GM18505 (cell line): ENCODE measurements at regions not wholly inside any gene's neighbourhood (a gene's known extent, or its start where the extent isn't known, plus 50 kb on each side); places are given as distances from the start of the nearest gene placed in this dataset.

ENCODE experiments used
- ATAC-seq: cut with Tn5 transposase; IDR thresholded peaks from one replicate; pipeline ENCODE4 v1.9.1; 2021; ENCODE audit not compliant: unreplicated experiment
- POLR2A ChIP-seq: IDR thresholded peaks from 4 replicates; pipeline ENCODE4 v1.6.1; 2011; ENCODE audit warnings: borderline replicate concordance; ENCODE audit not compliant: insufficient read depth, insufficient read length; ENCODE audit errors: extremely low read depth

GRCh38 chr1:198967566-198967965, 328.7 kb downstream of the PTPRC start:
- ATAC-seq = no peak
- TF ChIP-seq POLR2A = no peak

DNA sequence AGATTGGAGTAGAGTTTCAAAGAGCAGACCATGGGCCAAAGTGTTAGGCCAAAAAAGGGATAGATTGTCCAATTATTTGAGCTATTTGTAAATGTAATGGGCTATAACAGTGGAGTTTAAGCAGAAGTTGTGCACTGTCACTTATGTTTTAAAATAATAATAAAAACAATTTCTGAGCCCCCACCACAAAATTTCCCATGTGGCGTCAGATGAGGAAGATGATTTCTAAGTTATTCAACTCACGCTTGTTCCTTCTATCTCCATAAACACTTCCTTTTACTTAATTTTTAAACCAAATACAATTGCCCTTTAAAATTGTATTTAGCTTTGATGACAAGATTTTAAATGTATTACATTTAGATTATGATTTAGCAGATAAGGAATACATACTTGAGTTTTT, 330.0 kb downstream of the PTPRC start:
- ATAC-seq = no peak
- TF ChIP-seq POLR2A = no peak

GRCh38 chr1:198969981-198970380, 331.1 kb downstream of the PTPRC start:
- no peak for ATAC-seq
- no peak for TF ChIP-seq POLR2A

DNA sequence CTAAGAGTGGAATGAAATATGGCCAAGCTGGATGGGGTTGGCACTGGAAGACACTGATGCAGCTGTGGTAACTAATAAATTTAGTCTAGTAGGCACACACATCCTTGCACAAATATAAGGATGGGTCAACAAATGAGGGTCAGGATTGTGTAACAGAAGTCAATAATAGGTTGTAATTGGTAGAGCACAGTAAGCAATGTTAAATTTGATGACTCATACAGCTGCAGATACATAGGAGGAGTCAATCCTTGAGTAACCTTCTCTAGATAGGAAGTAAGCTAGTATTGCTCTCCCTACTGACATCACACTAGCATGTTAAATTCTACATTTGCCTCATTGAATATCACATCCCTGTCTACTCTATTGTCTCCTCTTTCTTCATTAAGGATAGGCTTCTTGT, 332.1 kb downstream of the PTPRC start:
- TF ChIP-seq POLR2A = no peak
- ATAC-seq = no peak

GRCh38 chr1:198977909-198978308, 339.1 kb downstream of the PTPRC start:
- no peak for TF ChIP-seq POLR2A
- no peak for ATAC-seq

DNA sequence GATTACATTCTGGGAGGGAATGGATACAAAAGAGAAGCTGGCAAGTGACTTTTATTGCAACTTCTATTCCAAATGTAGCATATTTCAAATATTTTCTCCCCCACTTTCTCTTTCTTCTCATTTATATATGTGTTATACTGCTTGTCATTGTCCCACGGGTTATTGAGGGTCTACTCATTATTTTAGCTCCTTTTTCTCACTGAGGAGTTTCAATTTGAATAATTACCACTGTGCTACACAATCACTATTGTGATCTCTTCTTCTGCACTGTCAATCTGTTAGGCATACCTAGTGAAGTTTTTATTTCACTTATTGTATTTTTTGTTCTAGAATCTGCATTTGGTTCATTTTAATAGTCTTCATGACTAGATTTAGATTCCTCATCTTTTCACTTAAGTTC, 339.7 kb downstream of the PTPRC start:
- ATAC-seq = no peak
- TF ChIP-seq POLR2A = no peak

- ATAC-seq = no peak
- TF ChIP-seq POLR2A = no peak
These were observed 347.2 kb downstream of the PTPRC start for GRCh38 chr1:198986036-198986435.

- TF ChIP-seq POLR2A = no peak
These were observed 347.6 kb downstream of the PTPRC start for GRCh38 chr1:198986442-198986841.

GRCh38 chr1:199002661-199003060, 363.8 kb downstream of the PTPRC start:
- ATAC-seq = no peak
- TF ChIP-seq POLR2A = no peak

More at GRCh38 chr1:198986442-198986841, 347.6 kb downstream of the PTPRC start:
- ATAC-seq = no peak

DNA sequence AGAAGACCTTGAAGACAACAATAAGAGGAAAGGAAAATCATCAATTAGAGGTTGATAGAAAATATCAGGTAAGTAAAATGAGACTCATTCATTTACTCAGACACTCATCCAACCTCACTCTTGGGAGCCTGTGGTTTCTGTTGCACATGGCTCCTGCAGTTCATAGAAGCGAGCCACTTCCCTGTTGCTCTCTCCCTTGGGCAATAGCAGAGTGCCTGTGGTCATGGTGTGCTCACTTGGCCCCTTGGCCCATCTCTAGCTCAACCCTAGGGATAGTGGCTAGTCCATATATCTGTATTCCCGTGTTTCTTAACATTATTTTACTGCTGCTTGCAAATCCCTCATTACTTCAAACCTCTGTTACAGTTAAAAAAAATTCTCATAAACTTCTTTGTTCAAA, 368.6 kb downstream of the PTPRC start:
- no peak for ATAC-seq

GRCh38 chr1:199009447-199009846, 370.6 kb downstream of the PTPRC start:
- TF ChIP-seq POLR2A = no peak
- ATAC-seq = no peak

More for the DNA sequence above, 368.6 kb downstream of the PTPRC start:
- no peak for TF ChIP-seq POLR2A

DNA sequence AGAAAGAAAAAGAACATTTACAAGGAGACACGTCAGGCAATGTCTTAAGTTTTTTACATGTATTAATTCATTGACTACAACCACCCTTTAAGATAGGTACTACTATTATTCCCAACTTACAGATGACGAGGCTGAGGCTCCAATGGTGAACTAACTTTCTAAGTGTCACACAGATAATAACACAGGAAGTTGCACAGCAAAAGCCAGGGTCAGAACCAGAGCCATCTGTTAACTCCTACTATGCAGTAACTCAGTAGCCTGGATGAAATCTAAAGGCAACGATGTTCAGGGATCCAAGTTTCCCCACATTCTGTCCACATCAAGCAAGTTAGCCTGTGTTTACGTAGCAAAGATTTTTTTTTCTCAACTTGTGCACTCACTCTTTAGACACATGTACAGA, 371.7 kb downstream of the PTPRC start:
- no peak for TF ChIP-seq POLR2A
- no peak for ATAC-seq

DNA sequence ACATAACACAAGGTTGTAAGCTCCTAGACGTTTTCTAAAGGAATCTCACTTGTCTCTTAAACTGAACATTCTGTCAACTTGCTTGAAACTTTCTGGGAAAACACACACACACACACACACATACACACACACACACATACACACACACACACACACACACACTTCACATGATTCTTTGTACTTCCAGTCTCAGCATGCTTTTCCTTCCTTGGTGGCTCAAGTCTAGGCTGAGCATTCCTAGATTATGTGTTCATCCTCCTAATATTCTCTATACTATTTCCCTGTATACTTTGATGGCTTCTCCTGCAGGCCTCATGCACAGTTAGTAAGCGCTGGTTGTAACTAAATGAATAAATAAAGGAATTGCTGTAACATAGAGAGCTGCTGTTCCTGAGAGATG, 372.1 kb downstream of the PTPRC start:
- TF ChIP-seq POLR2A = no peak
- ATAC-seq = no peak

GRCh38 chr1:199015799-199016198, 377.0 kb downstream of the PTPRC start:
- TF ChIP-seq POLR2A = no peak
- ATAC-seq = no peak

GRCh38 chr1:199018471-199019135, 379.8 kb downstream of the PTPRC start:
- no peak for TF ChIP-seq POLR2A
- ATAC-seq = no peak

- no peak for TF ChIP-seq POLR2A
- ATAC-seq = no peak
These were observed 381.2 kb downstream of the PTPRC start for GRCh38 chr1:199020051-199020450.

DNA sequence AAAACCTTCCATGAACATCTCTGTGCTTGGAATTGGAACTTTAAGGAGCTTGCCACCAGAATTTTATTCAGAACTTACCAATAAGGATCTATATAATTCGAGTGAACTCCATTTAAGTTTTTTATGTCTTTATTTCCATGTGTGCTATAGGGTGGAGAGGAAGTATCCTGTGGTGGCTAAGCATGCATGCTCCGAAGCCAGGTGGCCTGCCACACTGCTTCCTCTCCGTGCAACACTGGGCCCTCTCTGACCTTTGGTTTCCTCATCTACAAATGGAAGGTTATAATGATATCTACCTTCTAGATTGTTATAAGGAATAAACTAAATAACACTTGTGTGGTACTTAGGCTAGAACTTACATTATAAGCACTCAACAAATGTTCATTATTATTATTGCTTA, 382.1 kb downstream of the PTPRC start:
- no peak for ATAC-seq
- TF ChIP-seq POLR2A = no peak
